HepG2 (cell line): ENCODE measurements at regions not wholly inside any gene's neighbourhood (a gene's known extent, or its start where the extent isn't known, plus 50 kb on each side); places are given as distances from the start of the nearest gene placed in this dataset.

Experiments
- ATAC-seq: fragments of 200-7000 bp; cut with Tn5 transposase; 3 replicates; pipeline ENCODE4 v1.9.1; 2020; ENCODE audit warnings: mild to moderate bottlenecking, moderate library complexity
- BruUV-seq: library from RNA; stranded (reverse); fragments of 400-500 nt; replicated peaks from 2 replicates; lab custom pipeline; 2021; lab: Mats Ljungman, UMichigan
- CTCF ChIA-PET: fragments of 300-600 bp; formaldehyde crosslinking; extraction: SDS; loops from one replicate; lab custom pipeline; 2021; ENCODE audit warnings: low total read pairs, inconsistent platforms, low intra/inter-chr PET ratio; lab: Yijun Ruan, JAX
- POLR2A ChIA-PET: fragments of 350-600 bp; sonication (Branson Sonifier 250); formaldehyde crosslinking; loops from one replicate; lab custom pipeline; 2020; ENCODE audit warnings: antibody characterized with exemption, inconsistent platforms; lab: Yijun Ruan, JAX
- DNase-seq: peaks from one replicate; pipeline ENCODE4 v3.0.0-alpha.2; 2015; ENCODE audit warnings: low spot score
- FAIRE-seq: peaks from 3 replicates; lab custom pipeline; 2011; peaks lifted over from hg19 to GRCh38; lab: Jason Lieb, UNC
- H2AFZ ChIP-seq: one replicate; pipeline ENCODE4 v1.6.1; 2011; ENCODE audit warnings: low read length, inconsistent platforms
- H3K27ac ChIP-seq: fragments of 300-600 bp; 3 replicates; pipeline ENCODE4 v1.8.0; 2011; ENCODE audit warnings: mixed run types, mild to moderate bottlenecking, mixed read lengths, low read length, inconsistent platforms; ENCODE audit not compliant: insufficient read depth; ENCODE audit errors: extremely low read length
- H3K27me3 ChIP-seq, 2 experiments: fragments of 200-600 bp in 1 of 2; 2 replicates in 1 of 2; 3 replicates in 1 of 2; pipeline versions ENCODE4 v1.6.0 to v1.8.0; 2011; ENCODE audit warnings: low read length in 2 of 2, mild to moderate bottlenecking in 2 of 2, moderate library complexity in 2 of 2, inconsistent platforms in 1 of 2; ENCODE audit not compliant: insufficient read depth in 2 of 2, control insufficient read depth in 1 of 2
- H3K36me3 ChIP-seq, 2 experiments: fragments of 200-600 bp in 1 of 2; replicated peaks in 1 of 2; 2 replicates in 1 of 2; 3 replicates in 1 of 2; pipeline versions ENCODE4 v1.5.1 to v1.8.0; 2011; ENCODE audit warnings: low read length in 2 of 2, inconsistent platforms in 1 of 2; ENCODE audit not compliant: insufficient read depth in 2 of 2, control insufficient read depth in 1 of 2
- H3K4me1 ChIP-seq: 2 replicates; pipeline ENCODE4 v1.5.1; 2012; ENCODE audit warnings: low read length, inconsistent platforms; ENCODE audit not compliant: insufficient read depth
- H3K4me2 ChIP-seq: 2 replicates; pipeline ENCODE4 v1.6.0; 2011; ENCODE audit warnings: low read depth, low read length, inconsistent platforms
- H3K4me3 ChIP-seq, 3 experiments: fragments of 200-600 bp in 1 of 3; sonication (generic), shearing (Covaris generic) in 1 of 3; replicated peaks in 1 of 3; 2 replicates each; pipeline ENCODE4 v1.5.1; 2011 to 2016; ENCODE audit warnings: low read length in 3 of 3, inconsistent platforms in 2 of 3, low read depth in 2 of 3, mild to moderate bottlenecking in 2 of 3, control low read depth in 1 of 3, mixed read lengths in 1 of 3; ENCODE audit not compliant: insufficient read depth in 1 of 3
- H3K79me2 ChIP-seq: one replicate; pipeline ENCODE4 v1.6.1; 2011; ENCODE audit warnings: low read length, inconsistent platforms; ENCODE audit not compliant: insufficient read depth
- H3K9ac ChIP-seq: 2 replicates; pipeline ENCODE4 v1.6.0; 2011; ENCODE audit warnings: mild to moderate bottlenecking, low read depth, low read length, inconsistent platforms; ENCODE audit not compliant: insufficient read depth
- H3K9me3 ChIP-seq: 2 replicates; pipeline ENCODE4 v1.5.1; 2012; ENCODE audit warnings: mild to moderate bottlenecking, low read length
- H4K20me1 ChIP-seq: 2 replicates; pipeline ENCODE4 v1.6.0; 2011; ENCODE audit warnings: inconsistent platforms, mild to moderate bottlenecking, low read length, moderate library complexity; ENCODE audit not compliant: insufficient read depth
- IRF1 ChIP-seq: sonication (generic); formaldehyde crosslinking; IDR thresholded peaks from 2 replicates; pipeline ENCODE4 v1.4.0; 2020; ENCODE audit warnings: low read depth, mild to moderate bottlenecking, missing genetic modification reagents
- MAFF ChIP-seq: IDR thresholded peaks from 2 replicates; pipeline ENCODE4 v1.6.1; 2011; ENCODE audit warnings: low read depth, low read length, improper control_type of control experiment
- MAFK ChIP-seq, 2 experiments: IDR thresholded peaks in 1 of 2; conservative IDR thresholded peaks in 1 of 2; 2 replicates each; pipeline ENCODE4 v1.6.1; 2011; ENCODE audit warnings: improper control_type of control experiment in 2 of 2, low read length in 2 of 2
- WGBS: methylation state at CpG from one replicate; pipeline ENCODE4 v1.1.6; 2017; ENCODE audit warnings: low lambda C conversion rate; 5-methylcytosine and 5-hydroxymethylcytosine counted together
- in situ Hi-C: cut with HindIII; loops from 2 replicates; pipeline ENCODE4 v1.10.0; 2017; ENCODE audit warnings: low pct_unique_long_range_greater_than_20kb; ENCODE audit not compliant: extremely low pct_ligation_motif_present
- intact Hi-C: fragments of 100-400 bp; cut with micrococcal nuclease; formaldehyde crosslinking; loops from one replicate; pipeline ENCODE4 v1.10.0; 2022; ENCODE audit not compliant: unreplicated experiment
- TF ChIP-seq, protein P1 (sequence below): sonication (generic); formaldehyde crosslinking; IDR thresholded peaks from 2 replicates; pipeline ENCODE4 v1.8.1; 2022; ENCODE audit warnings: low read depth, mild to moderate bottlenecking, missing genetic modification reagents

DNA sequence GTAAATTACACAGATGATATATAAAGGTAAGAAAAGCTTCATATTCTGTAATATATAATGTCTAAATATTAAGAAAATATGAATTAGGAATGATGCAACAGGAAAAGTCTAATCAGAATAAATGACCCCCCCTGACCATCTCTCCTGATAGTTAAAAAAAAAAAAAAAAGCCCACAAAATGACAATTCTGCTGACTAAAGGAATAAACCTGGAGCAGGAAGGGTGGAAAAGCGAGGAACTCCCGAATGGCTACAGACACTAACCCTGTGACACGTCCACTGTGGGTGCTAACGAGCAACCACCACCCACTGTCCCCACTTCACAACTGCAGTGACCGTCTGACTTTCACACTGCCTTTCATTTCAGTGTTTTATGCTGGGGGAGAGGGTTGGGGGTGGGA lies 67.6 kb upstream of the FOXQ1 start:
- no peak for ATAC-seq
- BruUV-seq, result no TSS peak
- in situ Hi-C loops, result no loop called here

More for the DNA sequence above, 67.6 kb upstream of the FOXQ1 start:
- POLR2A ChIA-PET, result interaction anchor here (1.7 to 3.3 kb wide), 2 partner anchors 19 to 68 kb away, joined by 5 to 9 read pairs; partner anchors contain the start of gene FOXQ1
- H3K4me3 ChIP-seq, result no peak overlapping the region
- CTCF ChIA-PET, result no interaction called here
- intact Hi-C loops, result no loop called here
- H3K27ac ChIP-seq, result no peak overlapping the region
- 94% methylated on average over 5 of the region's 5 CpGs for WGBS
- H3K9ac ChIP-seq, result no peak overlapping the region
- TF ChIP-seq IRF1 (CRISPR knock-in tag), result no peak
- TF ChIP-seq, protein P1, sequence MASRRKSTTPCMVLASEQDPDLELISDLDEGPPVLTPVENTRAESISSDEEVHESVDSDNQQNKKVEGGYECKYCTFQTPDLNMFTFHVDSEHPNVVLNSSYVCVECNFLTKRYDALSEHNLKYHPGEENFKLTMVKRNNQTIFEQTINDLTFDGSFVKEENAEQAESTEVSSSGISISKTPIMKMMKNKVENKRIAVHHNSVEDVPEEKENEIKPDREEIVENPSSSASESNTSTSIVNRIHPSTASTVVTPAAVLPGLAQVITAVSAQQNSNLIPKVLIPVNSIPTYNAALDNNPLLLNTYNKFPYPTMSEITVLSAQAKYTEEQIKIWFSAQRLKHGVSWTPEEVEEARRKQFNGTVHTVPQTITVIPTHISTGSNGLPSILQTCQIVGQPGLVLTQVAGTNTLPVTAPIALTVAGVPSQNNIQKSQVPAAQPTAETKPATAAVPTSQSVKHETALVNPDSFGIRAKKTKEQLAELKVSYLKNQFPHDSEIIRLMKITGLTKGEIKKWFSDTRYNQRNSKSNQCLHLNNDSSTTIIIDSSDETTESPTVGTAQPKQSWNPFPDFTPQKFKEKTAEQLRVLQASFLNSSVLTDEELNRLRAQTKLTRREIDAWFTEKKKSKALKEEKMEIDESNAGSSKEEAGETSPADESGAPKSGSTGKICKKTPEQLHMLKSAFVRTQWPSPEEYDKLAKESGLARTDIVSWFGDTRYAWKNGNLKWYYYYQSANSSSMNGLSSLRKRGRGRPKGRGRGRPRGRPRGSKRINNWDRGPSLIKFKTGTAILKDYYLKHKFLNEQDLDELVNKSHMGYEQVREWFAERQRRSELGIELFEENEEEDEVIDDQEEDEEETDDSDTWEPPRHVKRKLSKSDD (CRISPR knock-in tag), result no peak
- TF ChIP-seq MAFK (conservative IDR thresholded peaks at IDR 0.05 in 1 of 2, IDR thresholded peaks at IDR 0.05 in 1 of 2; ENCODE audit: low read length in 2 of 2), result peak; percentile 75 to 88
- TF ChIP-seq MAFF, result peak; percentile 76
- no peaks in the 10 kb centered on the region for H3K79me2 ChIP-seq
- FAIRE-seq, result no peak
- H3K4me1 ChIP-seq, result peaks cover 8% of the 10 kb centered on the region
- DNase-seq, result no peak
- H3K36me3 ChIP-seq, result no peaks in the 10 kb centered on the region
- no peaks in the 10 kb centered on the region for H3K27me3 ChIP-seq
- no peaks in the 10 kb centered on the region for H3K9me3 ChIP-seq
- H3K4me2 ChIP-seq, result no peak overlapping the region
- H2AFZ ChIP-seq, result no peak overlapping the region
- H4K20me1 ChIP-seq, result no peaks in the 10 kb centered on the region
